MM.1S (cell line): ENCODE measurements at regions not wholly inside any gene's neighbourhood (a gene's known extent, or its start where the extent isn't known, plus 50 kb on each side); places are given as distances from the start of the nearest gene placed in this dataset.

ENCODE experiments used
- DNase-seq: peaks from one replicate; pipeline ENCODE4 v3.0.0-alpha.2; 2015
- H2AFZ ChIP-seq: fragments of 300-600 bp; sonication (generic); 2 replicates; pipeline ENCODE4 v1.6.0; 2016; ENCODE audit warnings: antibody characterized with exemption, low read length
- H3F3A ChIP-seq: fragments of 300-600 bp; sonication (generic); 2 replicates; pipeline ENCODE4 v1.6.1; 2016; ENCODE audit warnings: mild to moderate bottlenecking, antibody characterized with exemption, low read length, moderate library complexity, mixed read lengths; ENCODE audit not compliant: insufficient read depth
- H3K27ac ChIP-seq: fragments of 300-600 bp; sonication (generic); 2 replicates; pipeline ENCODE4 v1.5.1; 2016; ENCODE audit warnings: mild to moderate bottlenecking, low read length
- H3K27me3 ChIP-seq: fragments of 300-600 bp; sonication (generic); replicated peaks from 2 replicates; pipeline ENCODE4 v1.6.0; 2016; ENCODE audit warnings: low read length; ENCODE audit not compliant: insufficient read depth
- H3K36me3 ChIP-seq: fragments of 300-600 bp; sonication (generic); replicated peaks from 2 replicates; pipeline ENCODE4 v1.6.1; 2016; ENCODE audit warnings: mild to moderate bottlenecking, low read length, mixed read lengths; ENCODE audit not compliant: insufficient read depth
- H3K4me1 ChIP-seq: fragments of 300-600 bp; sonication (generic); 2 replicates; pipeline ENCODE4 v1.6.1; 2016; ENCODE audit warnings: low read length, mixed read lengths
- H3K4me2 ChIP-seq: fragments of 300-600 bp; sonication (generic); 2 replicates; pipeline ENCODE4 v1.6.0; 2016; ENCODE audit warnings: low read depth, low read length
- H3K4me3 ChIP-seq: fragments of 300-600 bp; sonication (generic); 2 replicates; pipeline ENCODE4 v1.5.1; 2016; ENCODE audit warnings: low read length, mixed read lengths
- H3K79me2 ChIP-seq: fragments of 300-600 bp; sonication (generic); 2 replicates; pipeline ENCODE4 v1.6.1; 2016; ENCODE audit warnings: mixed run types, low read length, mixed read lengths
- H3K9ac ChIP-seq: fragments of 300-600 bp; sonication (generic); 2 replicates; pipeline ENCODE4 v1.6.1; 2016; ENCODE audit warnings: low read length, mixed read lengths
- H3K9me2 ChIP-seq: fragments of 300-600 bp; sonication (generic); replicated peaks from 2 replicates; pipeline ENCODE4 v1.6.1; 2016; ENCODE audit warnings: mild to moderate bottlenecking, low read length, mixed read lengths; ENCODE audit not compliant: insufficient read depth
- H3K9me3 ChIP-seq: fragments of 300-600 bp; sonication (generic); replicated peaks from 2 replicates; pipeline ENCODE4 v1.6.1; 2016; ENCODE audit warnings: mild to moderate bottlenecking, low read length, mixed read lengths; ENCODE audit not compliant: insufficient read depth
- H4K20me1 ChIP-seq: fragments of 300-600 bp; sonication (generic); 2 replicates; pipeline ENCODE4 v1.6.1; 2016; ENCODE audit warnings: mild to moderate bottlenecking, low read length, moderate library complexity, mixed read lengths; ENCODE audit not compliant: insufficient read depth
- CTCF ChIP-seq: fragments of 300-600 bp; sonication (generic); IDR thresholded peaks from 2 replicates; pipeline ENCODE4 v1.5.1; 2016; ENCODE audit warnings: antibody characterized with exemption, low read length, mixed read lengths
- EZH2 ChIP-seq: fragments of 300-600 bp; sonication (generic); optimal IDR thresholded peaks from 2 replicates; pipeline ENCODE3; 2017; ENCODE audit warnings: low read depth, mild to moderate bottlenecking, antibody characterized with exemption, low read length, mixed read lengths
- EZH2phosphoT487 ChIP-seq: fragments of 300-600 bp; sonication (generic); IDR thresholded peaks from 2 replicates; pipeline ENCODE4 v1.6.1; 2018; ENCODE audit warnings: antibody characterized with exemption, low read length

- H3K9ac ChIP-seq = no peak overlapping the region
- H3K9me2 ChIP-seq = no peaks in the 10 kb centered on the region
Observed at GRCh38 chr15:24772266-24772665, 96.7 kb downstream of the NPAP1 start.

GRCh38 chr15:24772686-24773373 lies 97.3 kb downstream of the NPAP1 start:
- TF ChIP-seq CTCF (no peak), EZH2phosphoT487 (no peak), EZH2 (no peak)
- Histone ChIP-seq H3K9ac (no peak overlapping the region), H3K27me3 (no peaks in the 10 kb centered on the region), H3K4me1 (no peaks in the 10 kb centered on the region), H3K9me2 (no peaks in the 10 kb centered on the region), H3K79me2 (no peaks in the 10 kb centered on the region), H3K36me3 (no peaks in the 10 kb centered on the region), H3K4me2 (no peak overlapping the region), H3F3A (no peaks in the 10 kb centered on the region), H3K9me3 (no peaks in the 10 kb centered on the region), H2AFZ (no peak overlapping the region), H4K20me1 (no peaks in the 10 kb centered on the region), H3K27ac (no peak overlapping the region), H3K4me3 (no peak overlapping the region)
- no peak for DNase-seq

More at GRCh38 chr15:24772266-24772665, 96.7 kb downstream of the NPAP1 start:
- Histone ChIP-seq H3K27ac (no peak overlapping the region), H3K4me1 (no peaks in the 10 kb centered on the region), H3K9me3 (no peaks in the 10 kb centered on the region), H3K4me3 (no peak overlapping the region), H3K36me3 (no peaks in the 10 kb centered on the region), H4K20me1 (no peaks in the 10 kb centered on the region), H2AFZ (no peak overlapping the region), H3K27me3 (no peaks in the 10 kb centered on the region), H3K79me2 (no peaks in the 10 kb centered on the region), H3F3A (no peaks in the 10 kb centered on the region), H3K4me2 (no peak overlapping the region)
- no peak for TF ChIP-seq EZH2phosphoT487
- TF ChIP-seq CTCF = no peak
- TF ChIP-seq EZH2 = no peak
- DNase-seq = no peak

- DNase-seq = no peak
Observed at GRCh38 chr15:24777307-24777706, 101.7 kb downstream of the NPAP1 start.

More at GRCh38 chr15:24777307-24777706, 101.7 kb downstream of the NPAP1 start:
- H3K9me3 ChIP-seq = no peaks in the 10 kb centered on the region
- no peak overlapping the region for H3K27ac ChIP-seq
- no peak overlapping the region for H3K9ac ChIP-seq
- no peaks in the 10 kb centered on the region for H3F3A ChIP-seq
- no peaks in the 10 kb centered on the region for H3K27me3 ChIP-seq
- TF ChIP-seq EZH2phosphoT487 (no peak), CTCF (no peak), EZH2 (no peak)
- no peaks in the 10 kb centered on the region for H3K36me3 ChIP-seq
- H3K9me2 ChIP-seq = no peaks in the 10 kb centered on the region
- H3K4me3 ChIP-seq = no peak overlapping the region
- no peaks in the 10 kb centered on the region for H3K79me2 ChIP-seq
- no peaks in the 10 kb centered on the region for H4K20me1 ChIP-seq
- H2AFZ ChIP-seq = no peak overlapping the region
- no peaks in the 10 kb centered on the region for H3K4me1 ChIP-seq
- H3K4me2 ChIP-seq = no peak overlapping the region
